Activated naive CD4-positive, alpha-beta T cell (primary cell): ENCODE measurements at regions not wholly inside any gene's neighbourhood (a gene's known extent, or its start where the extent isn't known, plus 50 kb on each side); places are given as distances from the start of the nearest gene placed in this dataset.

Source experiments
- DNase-seq, 4 experiments: peaks; one replicate each; lab custom pipeline; 2025; lab: John Stamatoyannopoulos, UW

- DNase-seq, result no peak
These were observed 64.3 kb downstream of the MRPL14 start for GRCh38 chr6:44062771-44063560.

GRCh38 chr6:44062105-44062770, 65.0 kb downstream of the MRPL14 start:
- no peak for DNase-seq

GRCh38 chr6:44061375-44062104, 65.7 kb downstream of the MRPL14 start:
- no peak for DNase-seq

- no peak for DNase-seq
These were observed 66.5 kb downstream of the MRPL14 start for GRCh38 chr6:44060612-44061374.

- no peak for DNase-seq
These were observed 67.6 kb downstream of the MRPL14 start for GRCh38 chr6:44059359-44060346.

- DNase-seq, result no peak
These were observed 68.5 kb downstream of the MRPL14 start for GRCh38 chr6:44058617-44059358.

GRCh38 chr6:44057931-44058616, 69.2 kb downstream of the MRPL14 start:
- no peak for DNase-seq

- no peak for DNase-seq
These were observed 69.9 kb downstream of the MRPL14 start for GRCh38 chr6:44057238-44057930.

- no peak for DNase-seq
These were observed 70.6 kb downstream of the MRPL14 start for GRCh38 chr6:44056392-44057237.

GRCh38 chr6:44054721-44055559, 72.3 kb downstream of the MRPL14 start:
- DNase-seq, result no peak

GRCh38 chr6:44053760-44054556, 73.3 kb downstream of the MRPL14 start:
- DNase-seq, result no peak

- no peak for DNase-seq
These were observed 74.0 kb downstream of the MRPL14 start for GRCh38 chr6:44053106-44053756.

GRCh38 chr6:44052419-44053023, 74.7 kb downstream of the MRPL14 start:
- DNase-seq, result no peak

GRCh38 chr6:44051515-44051914, 75.7 kb downstream of the MRPL14 start:
- DNase-seq, result no peak

- DNase-seq, result no peak
These were observed 76.3 kb downstream of the MRPL14 start for GRCh38 chr6:44050872-44051505.
